Choroid plexus epithelial cell (primary cell): ENCODE measurements at regions not wholly inside any gene's neighbourhood (a gene's known extent, or its start where the extent isn't known, plus 50 kb on each side); places are given as distances from the start of the nearest gene placed in this dataset.

Experiments
- DNase-seq: peaks from one replicate; pipeline ENCODE4 v3.0.0-alpha.2; 2010; ENCODE audit warnings: low read depth
- H3K4me3 ChIP-seq: 2 replicates; pipeline ENCODE4 v1.5.1; 2011; ENCODE audit warnings: low read depth, mild to moderate bottlenecking, control low read depth, low read length, moderate library complexity
- TF ChIP-seq, protein P1 (sequence below): conservative IDR thresholded peaks from 2 replicates; pipeline ENCODE4 v1.5.1; 2011; ENCODE audit warnings: low read depth, mild to moderate bottlenecking, control low read depth, inconsistent platforms, low read length, moderate library complexity

GRCh38 chr13:67726979-67727378, 496.8 kb upstream of the PCDH9 start:
- DNase-seq = no peak
- TF ChIP-seq, protein P1, sequence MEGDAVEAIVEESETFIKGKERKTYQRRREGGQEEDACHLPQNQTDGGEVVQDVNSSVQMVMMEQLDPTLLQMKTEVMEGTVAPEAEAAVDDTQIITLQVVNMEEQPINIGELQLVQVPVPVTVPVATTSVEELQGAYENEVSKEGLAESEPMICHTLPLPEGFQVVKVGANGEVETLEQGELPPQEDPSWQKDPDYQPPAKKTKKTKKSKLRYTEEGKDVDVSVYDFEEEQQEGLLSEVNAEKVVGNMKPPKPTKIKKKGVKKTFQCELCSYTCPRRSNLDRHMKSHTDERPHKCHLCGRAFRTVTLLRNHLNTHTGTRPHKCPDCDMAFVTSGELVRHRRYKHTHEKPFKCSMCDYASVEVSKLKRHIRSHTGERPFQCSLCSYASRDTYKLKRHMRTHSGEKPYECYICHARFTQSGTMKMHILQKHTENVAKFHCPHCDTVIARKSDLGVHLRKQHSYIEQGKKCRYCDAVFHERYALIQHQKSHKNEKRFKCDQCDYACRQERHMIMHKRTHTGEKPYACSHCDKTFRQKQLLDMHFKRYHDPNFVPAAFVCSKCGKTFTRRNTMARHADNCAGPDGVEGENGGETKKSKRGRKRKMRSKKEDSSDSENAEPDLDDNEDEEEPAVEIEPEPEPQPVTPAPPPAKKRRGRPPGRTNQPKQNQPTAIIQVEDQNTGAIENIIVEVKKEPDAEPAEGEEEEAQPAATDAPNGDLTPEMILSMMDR = no peak
- H3K4me3 ChIP-seq = no peak overlapping the region

DNA sequence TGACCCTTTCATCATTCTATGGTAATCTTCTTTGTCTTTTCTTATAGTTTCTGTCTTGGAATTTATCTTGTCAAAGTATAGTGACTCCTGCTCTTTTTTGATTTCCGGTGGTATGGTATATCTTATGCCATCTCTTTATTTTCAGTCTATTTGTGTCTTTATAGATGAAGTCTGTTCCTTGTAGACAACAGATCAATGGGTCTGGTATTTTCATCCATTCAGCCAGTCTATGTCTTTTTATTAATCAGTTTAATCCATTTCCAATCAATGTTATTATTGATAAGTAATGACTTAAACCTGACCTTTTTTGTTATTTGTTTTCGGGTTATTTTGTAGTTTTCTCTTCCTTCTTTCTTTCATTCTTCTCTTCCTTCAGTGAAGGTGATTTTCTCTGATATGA, 495.9 kb upstream of the PCDH9 start:
- TF ChIP-seq, protein P1 = no peak
- H3K4me3 ChIP-seq = no peak overlapping the region

GRCh38 chr13:67713571-67713970, 483.4 kb upstream of the PCDH9 start:
- DNase-seq = no peak
- TF ChIP-seq, protein P1 = no peak
- no peak overlapping the region for H3K4me3 ChIP-seq

More for the DNA sequence above, 495.9 kb upstream of the PCDH9 start:
- DNase-seq = no peak

DNA sequence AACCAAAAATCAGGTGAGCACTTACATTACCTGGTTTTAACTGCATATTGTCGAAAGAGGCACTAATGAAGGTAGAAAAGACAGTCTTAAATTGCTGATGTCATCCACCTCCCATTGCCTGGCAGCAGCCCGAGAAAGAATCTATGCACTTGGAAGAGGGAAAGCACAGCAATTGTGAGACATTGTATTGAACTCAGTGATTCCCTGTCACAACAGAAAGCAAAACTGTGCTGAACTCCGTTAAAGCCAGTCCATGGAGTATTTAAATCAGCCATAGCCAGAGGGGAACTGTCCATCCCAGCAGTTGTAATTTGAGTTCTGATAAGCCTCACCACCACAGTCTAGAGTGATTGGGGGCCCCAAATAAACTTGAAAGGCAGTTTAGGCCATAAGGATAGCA, 466.6 kb upstream of the PCDH9 start:
- H3K4me3 ChIP-seq = no peak overlapping the region
- no peak for DNase-seq
- TF ChIP-seq, protein P1 = no peak

DNA sequence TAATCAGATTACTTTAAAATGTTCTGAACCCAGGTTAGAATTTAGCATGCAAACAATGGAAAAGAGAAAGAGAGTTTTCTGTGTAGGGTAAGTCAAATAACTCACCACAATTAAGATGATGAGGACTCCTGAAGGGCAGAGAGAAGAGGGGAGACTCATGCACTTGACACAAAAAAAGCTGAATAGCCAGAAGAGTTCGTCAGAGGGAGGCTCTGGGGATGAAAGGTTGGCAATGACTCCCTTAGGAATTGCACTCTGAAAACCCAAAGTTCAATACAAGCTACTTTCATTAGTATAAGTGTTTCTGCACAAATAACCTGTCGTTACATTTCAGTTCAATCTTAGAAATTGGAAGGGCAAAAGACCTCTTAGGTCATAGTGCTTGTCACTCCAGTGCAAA, 434.4 kb upstream of the PCDH9 start:
- H3K4me3 ChIP-seq = no peak overlapping the region
- TF ChIP-seq, protein P1 = no peak
- no peak for DNase-seq

GRCh38 chr13:67662997-67663396, 432.9 kb upstream of the PCDH9 start:
- no peak overlapping the region for H3K4me3 ChIP-seq
- TF ChIP-seq, protein P1 = no peak
- DNase-seq = no peak

GRCh38 chr13:67652887-67653286, 422.8 kb upstream of the PCDH9 start:
- TF ChIP-seq, protein P1 = no peak
- DNase-seq = no peak

More at GRCh38 chr13:67652887-67653286, 422.8 kb upstream of the PCDH9 start:
- H3K4me3 ChIP-seq = no peak overlapping the region
